ENCODE measurements at regions not wholly inside any gene's neighbourhood (a gene's known extent, or its start where the extent isn't known, plus 50 kb on each side); places are given as distances from the start of the nearest gene placed in this dataset.

- TF ChIP-seq, protein P1, sequence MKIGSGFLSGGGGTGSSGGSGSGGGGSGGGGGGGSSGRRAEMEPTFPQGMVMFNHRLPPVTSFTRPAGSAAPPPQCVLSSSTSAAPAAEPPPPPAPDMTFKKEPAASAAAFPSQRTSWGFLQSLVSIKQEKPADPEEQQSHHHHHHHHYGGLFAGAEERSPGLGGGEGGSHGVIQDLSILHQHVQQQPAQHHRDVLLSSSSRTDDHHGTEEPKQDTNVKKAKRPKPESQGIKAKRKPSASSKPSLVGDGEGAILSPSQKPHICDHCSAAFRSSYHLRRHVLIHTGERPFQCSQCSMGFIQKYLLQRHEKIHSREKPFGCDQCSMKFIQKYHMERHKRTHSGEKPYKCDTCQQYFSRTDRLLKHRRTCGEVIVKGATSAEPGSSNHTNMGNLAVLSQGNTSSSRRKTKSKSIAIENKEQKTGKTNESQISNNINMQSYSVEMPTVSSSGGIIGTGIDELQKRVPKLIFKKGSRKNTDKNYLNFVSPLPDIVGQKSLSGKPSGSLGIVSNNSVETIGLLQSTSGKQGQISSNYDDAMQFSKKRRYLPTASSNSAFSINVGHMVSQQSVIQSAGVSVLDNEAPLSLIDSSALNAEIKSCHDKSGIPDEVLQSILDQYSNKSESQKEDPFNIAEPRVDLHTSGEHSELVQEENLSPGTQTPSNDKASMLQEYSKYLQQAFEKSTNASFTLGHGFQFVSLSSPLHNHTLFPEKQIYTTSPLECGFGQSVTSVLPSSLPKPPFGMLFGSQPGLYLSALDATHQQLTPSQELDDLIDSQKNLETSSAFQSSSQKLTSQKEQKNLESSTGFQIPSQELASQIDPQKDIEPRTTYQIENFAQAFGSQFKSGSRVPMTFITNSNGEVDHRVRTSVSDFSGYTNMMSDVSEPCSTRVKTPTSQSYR (CRISPR knock-in tag; IDR thresholded peaks at IDR 0.05): no peak
- TF ChIP-seq, protein P2, sequence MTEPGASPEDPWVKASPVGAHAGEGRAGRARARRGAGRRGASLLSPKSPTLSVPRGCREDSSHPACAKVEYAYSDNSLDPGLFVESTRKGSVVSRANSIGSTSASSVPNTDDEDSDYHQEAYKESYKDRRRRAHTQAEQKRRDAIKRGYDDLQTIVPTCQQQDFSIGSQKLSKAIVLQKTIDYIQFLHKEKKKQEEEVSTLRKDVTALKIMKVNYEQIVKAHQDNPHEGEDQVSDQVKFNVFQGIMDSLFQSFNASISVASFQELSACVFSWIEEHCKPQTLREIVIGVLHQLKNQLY (CRISPR knock-in tag; IDR thresholded peaks at IDR 0.05): no peak
- no peak for TF ChIP-seq NR1H2 (CRISPR knock-in tag; IDR thresholded peaks at IDR 0.05)
- no peak for TF ChIP-seq KAT7 (CRISPR knock-in tag; IDR thresholded peaks at IDR 0.05; ENCODE audit: borderline replicate concordance)
- TF ChIP-seq OVOL2 (CRISPR knock-in tag; IDR thresholded peaks at IDR 0.05; ENCODE audit: borderline replicate concordance): no peak
- no peak for TF ChIP-seq ZNF416 (CRISPR knock-in tag; IDR thresholded peaks at IDR 0.05)
- TF ChIP-seq ZNF121 (CRISPR knock-in tag; IDR thresholded peaks at IDR 0.05): no peak
- TF ChIP-seq, protein P3, sequence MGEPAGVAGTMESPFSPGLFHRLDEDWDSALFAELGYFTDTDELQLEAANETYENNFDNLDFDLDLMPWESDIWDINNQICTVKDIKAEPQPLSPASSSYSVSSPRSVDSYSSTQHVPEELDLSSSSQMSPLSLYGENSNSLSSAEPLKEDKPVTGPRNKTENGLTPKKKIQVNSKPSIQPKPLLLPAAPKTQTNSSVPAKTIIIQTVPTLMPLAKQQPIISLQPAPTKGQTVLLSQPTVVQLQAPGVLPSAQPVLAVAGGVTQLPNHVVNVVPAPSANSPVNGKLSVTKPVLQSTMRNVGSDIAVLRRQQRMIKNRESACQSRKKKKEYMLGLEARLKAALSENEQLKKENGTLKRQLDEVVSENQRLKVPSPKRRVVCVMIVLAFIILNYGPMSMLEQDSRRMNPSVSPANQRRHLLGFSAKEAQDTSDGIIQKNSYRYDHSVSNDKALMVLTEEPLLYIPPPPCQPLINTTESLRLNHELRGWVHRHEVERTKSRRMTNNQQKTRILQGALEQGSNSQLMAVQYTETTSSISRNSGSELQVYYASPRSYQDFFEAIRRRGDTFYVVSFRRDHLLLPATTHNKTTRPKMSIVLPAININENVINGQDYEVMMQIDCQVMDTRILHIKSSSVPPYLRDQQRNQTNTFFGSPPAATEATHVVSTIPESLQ (CRISPR knock-in tag; IDR thresholded peaks at IDR 0.05): no peak
Measured at GRCh38 chr4:147286846-147287587, 193.9 kb upstream of the EDNRA start (continued).

GRCh38 chr4:147287588-147287890, 193.4 kb upstream of the EDNRA start:
- Mint-ChIP-seq H3K9me3 (peaks cover 7% of the 10 kb centered on the region), H3K36me3 (no peaks in the 10 kb centered on the region), H3K4me3 (no peak overlapping the region), H3K27ac (no peak overlapping the region), H3K27me3 (ENCODE audit: low read depth) (no peaks in the 10 kb centered on the region), H3K4me1 (no peaks in the 10 kb centered on the region)
- ChIA-PET POLR2A (no interaction called here), CTCF (no interaction called here)
- no peak for DNase-seq (ENCODE audit: low spot score)
- ATAC-seq: no peak
- TF ChIP-seq, protein P4, sequence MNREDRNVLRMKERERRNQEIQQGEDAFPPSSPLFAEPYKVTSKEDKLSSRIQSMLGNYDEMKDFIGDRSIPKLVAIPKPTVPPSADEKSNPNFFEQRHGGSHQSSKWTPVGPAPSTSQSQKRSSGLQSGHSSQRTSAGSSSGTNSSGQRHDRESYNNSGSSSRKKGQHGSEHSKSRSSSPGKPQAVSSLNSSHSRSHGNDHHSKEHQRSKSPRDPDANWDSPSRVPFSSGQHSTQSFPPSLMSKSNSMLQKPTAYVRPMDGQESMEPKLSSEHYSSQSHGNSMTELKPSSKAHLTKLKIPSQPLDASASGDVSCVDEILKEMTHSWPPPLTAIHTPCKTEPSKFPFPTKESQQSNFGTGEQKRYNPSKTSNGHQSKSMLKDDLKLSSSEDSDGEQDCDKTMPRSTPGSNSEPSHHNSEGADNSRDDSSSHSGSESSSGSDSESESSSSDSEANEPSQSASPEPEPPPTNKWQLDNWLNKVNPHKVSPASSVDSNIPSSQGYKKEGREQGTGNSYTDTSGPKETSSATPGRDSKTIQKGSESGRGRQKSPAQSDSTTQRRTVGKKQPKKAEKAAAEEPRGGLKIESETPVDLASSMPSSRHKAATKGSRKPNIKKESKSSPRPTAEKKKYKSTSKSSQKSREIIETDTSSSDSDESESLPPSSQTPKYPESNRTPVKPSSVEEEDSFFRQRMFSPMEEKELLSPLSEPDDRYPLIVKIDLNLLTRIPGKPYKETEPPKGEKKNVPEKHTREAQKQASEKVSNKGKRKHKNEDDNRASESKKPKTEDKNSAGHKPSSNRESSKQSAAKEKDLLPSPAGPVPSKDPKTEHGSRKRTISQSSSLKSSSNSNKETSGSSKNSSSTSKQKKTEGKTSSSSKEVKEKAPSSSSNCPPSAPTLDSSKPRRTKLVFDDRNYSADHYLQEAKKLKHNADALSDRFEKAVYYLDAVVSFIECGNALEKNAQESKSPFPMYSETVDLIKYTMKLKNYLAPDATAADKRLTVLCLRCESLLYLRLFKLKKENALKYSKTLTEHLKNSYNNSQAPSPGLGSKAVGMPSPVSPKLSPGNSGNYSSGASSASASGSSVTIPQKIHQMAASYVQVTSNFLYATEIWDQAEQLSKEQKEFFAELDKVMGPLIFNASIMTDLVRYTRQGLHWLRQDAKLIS (CRISPR knock-in tag; IDR thresholded peaks at IDR 0.05; ENCODE audit: borderline replicate concordance): no peak
- no peak for TF ChIP-seq PREB (CRISPR knock-in tag; IDR thresholded peaks at IDR 0.05; ENCODE audit: borderline replicate concordance)
- no peak for TF ChIP-seq ZBTB43 (CRISPR knock-in tag; IDR thresholded peaks at IDR 0.05)
- no peak for TF ChIP-seq PRDM15 (CRISPR knock-in tag; IDR thresholded peaks at IDR 0.05)
- no peak for TF ChIP-seq ATF3 (CRISPR knock-in tag; conservative IDR thresholded peaks at IDR 0.05)
- TF ChIP-seq, protein P5, sequence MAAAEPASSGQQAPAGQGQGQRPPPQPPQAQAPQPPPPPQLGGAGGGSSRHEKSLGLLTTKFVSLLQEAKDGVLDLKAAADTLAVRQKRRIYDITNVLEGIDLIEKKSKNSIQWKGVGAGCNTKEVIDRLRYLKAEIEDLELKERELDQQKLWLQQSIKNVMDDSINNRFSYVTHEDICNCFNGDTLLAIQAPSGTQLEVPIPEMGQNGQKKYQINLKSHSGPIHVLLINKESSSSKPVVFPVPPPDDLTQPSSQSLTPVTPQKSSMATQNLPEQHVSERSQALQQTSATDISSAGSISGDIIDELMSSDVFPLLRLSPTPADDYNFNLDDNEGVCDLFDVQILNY (CRISPR knock-in tag; IDR thresholded peaks at IDR 0.05): no peak
- TF ChIP-seq ZBTB21 (CRISPR knock-in tag; IDR thresholded peaks at IDR 0.05; ENCODE audit: borderline replicate concordance): no peak
- no peak for TF ChIP-seq SMAD3 (CRISPR knock-in tag; IDR thresholded peaks at IDR 0.05; ENCODE audit: borderline replicate concordance)
- TF ChIP-seq ELF4 (CRISPR knock-in tag; IDR thresholded peaks at IDR 0.05; ENCODE audit: low read depth): no peak
- no peak for TF ChIP-seq GRHL2 (CRISPR knock-in tag; IDR thresholded peaks at IDR 0.05; ENCODE audit: insufficient replicate concordance, severe bottlenecking)

Data from WTC11 (cell line).